Medulla oblongata (tissue), 1 donor: ENCODE measurements at regions not wholly inside any gene's neighbourhood (a gene's known extent, or its start where the extent isn't known, plus 50 kb on each side); places are given as distances from the start of the nearest gene placed in this dataset.

Experiments used
- DNase-seq: peaks from one replicate; pipeline ENCODE4 v3.0.0-alpha.2; 2015; ENCODE audit errors: extremely low spot score

DNA sequence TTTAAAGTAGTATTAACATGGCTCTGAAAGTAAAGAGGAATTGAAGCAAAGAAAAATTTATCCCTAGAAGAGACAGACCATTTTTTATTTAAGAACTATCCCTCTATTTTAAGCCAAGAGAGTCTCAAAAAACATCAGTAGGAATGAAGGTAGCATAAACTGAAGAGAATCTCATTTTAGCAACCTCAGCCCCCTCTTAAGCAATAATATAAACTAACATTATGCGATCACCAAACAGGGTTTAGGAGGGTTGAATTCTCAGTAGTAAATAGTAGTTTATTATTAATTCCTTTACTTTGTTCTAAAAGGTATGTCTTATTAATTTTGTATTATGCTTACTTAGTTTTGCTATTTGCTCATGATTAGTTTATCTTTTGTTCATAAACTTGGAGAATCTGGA lies 287.4 kb downstream of the CDK5RAP2 start:
- no peak for DNase-seq

DNA sequence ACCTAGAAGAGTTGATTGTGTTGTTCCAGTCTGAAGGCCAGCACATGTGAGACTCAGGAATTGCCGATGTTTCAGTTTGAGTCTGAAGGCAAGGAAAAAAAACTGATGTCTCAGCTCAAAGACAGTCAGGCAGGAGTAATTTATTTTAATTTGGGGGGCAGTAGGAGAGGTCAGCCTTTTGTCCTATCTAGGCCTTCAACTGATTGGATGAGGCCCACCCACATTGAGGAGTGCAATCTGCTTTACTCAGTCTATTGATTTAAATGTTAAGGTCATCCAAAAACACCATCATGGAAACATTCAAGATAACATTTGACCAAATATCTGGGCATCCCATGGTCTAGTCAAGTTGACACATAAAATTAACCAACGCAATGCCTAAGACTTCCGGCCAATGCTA lies 288.9 kb downstream of the CDK5RAP2 start:
- no peak for DNase-seq

DNA sequence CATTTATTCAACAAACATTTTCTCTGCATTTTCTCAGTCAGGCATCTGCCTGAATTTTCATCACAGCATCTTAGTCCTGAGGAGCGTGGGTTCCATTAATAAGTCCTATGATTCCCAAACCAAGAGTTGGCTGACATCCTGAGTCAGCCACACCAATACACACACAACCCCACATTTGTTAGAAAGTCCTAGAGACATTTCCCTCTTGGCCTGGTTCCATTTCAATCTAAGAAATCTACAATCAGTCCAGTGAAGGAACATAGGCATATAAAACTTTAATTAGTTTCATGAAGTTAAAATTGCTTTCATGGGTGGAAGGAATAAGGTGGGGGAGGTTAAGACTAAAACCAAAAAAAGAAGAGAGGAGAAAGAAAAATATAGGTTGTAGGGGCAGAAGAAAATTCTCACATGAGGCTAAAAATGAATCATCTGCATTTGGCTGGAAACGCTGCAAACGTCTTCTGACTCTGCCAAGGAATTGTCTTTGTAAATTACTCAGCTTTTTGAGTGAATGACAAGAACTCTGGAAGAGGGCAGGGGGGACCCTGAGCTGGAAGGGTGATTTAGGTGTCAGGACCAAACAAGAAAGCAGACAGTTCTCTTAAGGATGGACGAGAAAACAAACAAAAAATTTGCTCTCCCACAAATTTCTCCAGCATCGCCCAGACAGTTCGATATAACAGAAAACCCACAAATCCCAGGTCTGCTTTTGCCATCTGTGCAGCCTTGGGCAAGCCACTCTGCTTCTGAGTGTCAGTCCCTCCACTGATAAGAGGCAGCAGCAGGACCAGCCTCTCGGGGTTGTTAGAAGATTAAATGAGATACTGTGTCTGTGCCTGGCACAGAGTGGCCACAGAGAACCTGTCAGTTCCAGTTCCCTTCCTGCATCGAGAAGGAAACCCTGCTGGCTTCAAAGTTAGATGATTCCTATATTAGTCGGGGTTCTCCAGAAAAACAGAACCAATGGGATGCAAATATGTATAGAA lies 289.7 kb downstream of the CDK5RAP2 start:
- DNase-seq = no peak

DNA sequence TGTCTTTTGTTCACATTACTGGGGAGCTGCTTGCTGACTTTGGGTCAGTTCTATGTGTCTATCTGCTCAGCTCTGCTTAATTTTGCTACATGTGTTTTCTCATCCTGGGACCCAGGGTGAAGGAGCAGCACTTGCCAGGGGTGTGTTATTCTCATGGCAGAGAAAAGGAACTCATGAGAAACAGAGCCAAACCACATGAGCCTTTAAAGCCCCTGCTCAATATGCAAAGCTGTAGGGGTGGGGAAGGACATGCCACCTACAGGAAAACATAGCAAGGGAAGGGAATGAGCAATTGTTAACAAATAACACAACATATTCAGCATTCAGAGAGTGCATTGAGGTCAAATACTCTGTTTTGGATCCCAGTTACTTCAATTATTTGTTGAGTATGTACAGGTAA lies 290.9 kb downstream of the CDK5RAP2 start:
- no peak for DNase-seq

GRCh38 chr9:120286530-120286929 lies 293.4 kb downstream of the CDK5RAP2 start:
- DNase-seq = no peak

GRCh38 chr9:120284821-120285220 lies 295.1 kb downstream of the CDK5RAP2 start:
- no peak for DNase-seq

DNA sequence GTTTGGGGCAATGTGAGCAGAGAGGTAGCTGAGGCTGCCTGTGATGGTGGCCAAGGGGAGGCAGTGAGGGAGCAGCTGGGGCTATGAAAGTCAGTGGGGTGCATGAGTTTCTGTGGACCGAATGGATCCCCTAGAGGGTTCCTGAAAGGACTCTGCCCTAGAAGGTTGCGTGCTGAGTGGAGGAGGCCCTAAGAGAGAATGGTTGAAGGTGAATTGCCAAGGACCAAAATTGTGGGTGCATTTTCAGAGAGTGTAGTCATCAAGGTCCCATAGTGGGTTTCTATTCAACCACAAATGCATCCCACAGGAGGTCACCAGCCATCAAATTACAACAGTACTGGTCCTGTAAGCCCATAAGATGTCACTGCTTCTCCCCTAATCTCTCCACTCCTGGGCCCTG lies 298.3 kb downstream of the CDK5RAP2 start:
- DNase-seq = no peak

DNA sequence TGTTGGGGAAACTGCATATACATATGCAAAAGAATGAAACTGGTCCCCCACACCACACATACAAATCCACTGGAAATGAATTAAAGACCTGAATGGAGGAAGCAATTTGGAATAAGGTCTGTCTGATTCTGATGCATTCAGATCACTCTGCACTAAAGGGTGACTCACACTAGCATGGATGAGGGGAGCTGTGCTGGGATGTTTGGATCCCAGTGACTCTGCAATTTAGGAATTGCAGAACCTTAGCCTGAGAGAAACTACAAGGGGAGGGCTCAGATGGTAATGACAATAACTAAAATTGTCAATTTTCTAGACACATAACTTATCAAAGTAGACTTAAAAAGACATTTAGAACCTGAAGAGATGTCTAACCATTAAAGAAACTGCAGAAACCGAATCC lies 312.0 kb downstream of the CDK5RAP2 start:
- DNase-seq = no peak

DNA sequence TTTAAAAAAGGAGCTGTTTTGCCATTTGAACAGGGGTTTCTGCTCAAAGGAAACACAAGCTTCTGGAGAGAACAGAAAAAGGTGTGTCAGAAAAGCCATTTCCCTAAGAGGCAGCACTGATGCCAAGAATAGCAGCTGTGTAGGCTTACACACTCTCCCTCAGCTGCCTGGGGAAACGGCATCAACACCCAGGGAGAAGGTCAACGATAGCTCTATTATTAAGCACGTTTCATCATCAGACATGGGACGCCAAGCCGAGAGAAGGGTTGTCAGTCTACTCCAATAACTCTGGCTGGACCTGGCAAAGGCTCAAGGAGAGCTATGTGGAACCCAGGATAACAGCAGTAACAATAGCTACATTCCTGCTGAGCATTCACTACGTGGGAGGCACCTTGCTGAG lies 314.2 kb downstream of the CDK5RAP2 start:
- no peak for DNase-seq

DNA sequence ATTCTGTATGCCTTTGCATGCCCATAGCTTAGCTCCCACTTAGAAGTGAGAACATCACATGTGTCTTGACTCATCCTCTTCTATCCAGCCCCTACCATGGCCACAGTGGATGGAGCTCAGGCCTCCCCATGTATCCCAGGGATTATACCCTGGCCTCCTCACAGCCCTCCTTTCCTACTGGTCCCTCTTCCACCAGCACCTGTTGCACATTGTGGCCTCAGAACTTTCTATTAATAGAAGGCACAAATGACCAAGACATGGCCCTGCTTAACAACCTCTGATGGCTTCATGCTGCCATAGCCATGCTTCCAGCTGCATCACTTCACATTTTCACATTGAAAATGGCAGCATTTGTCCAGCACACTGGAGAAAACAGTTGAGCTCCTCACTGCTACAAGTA lies 315.4 kb downstream of the CDK5RAP2 start:
- DNase-seq = no peak

GRCh38 chr9:120263836-120264235 lies 316.1 kb downstream of the CDK5RAP2 start:
- no peak for DNase-seq

DNA sequence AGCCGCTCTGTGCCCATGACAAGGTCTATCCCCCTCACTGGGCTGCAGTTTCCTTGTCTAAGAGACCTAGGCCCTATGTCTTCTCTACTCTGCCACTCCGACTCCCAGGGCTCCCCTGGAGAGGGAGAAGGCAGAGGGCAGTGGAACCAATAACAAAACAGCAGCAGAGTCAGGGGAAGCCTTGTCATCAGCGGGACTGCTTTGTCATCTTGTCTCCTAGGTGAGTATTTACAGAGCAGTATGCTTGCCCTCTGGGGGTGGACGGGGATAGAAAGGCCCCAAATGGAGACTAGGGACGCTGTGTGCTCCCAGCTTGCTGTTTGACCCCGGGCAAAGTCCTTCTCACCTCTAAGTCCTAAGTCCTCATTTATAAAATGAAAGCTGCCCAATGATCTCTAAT lies 318.5 kb downstream of the CDK5RAP2 start:
- no peak for DNase-seq

GRCh38 chr9:120259100-120259499 lies 320.9 kb downstream of the CDK5RAP2 start:
- no peak for DNase-seq

- no peak for DNase-seq
These were observed 321.9 kb downstream of the CDK5RAP2 start for GRCh38 chr9:120258096-120258495.

- no peak for DNase-seq
These were observed 322.5 kb downstream of the CDK5RAP2 start for GRCh38 chr9:120257483-120257882.

GRCh38 chr9:120256146-120256545 lies 323.8 kb downstream of the CDK5RAP2 start:
- no peak for DNase-seq

GRCh38 chr9:120252248-120252647 lies 327.7 kb downstream of the CDK5RAP2 start:
- DNase-seq = no peak

GRCh38 chr9:120242116-120242811 lies 337.7 kb downstream of the CDK5RAP2 start:
- DNase-seq = no peak

DNA sequence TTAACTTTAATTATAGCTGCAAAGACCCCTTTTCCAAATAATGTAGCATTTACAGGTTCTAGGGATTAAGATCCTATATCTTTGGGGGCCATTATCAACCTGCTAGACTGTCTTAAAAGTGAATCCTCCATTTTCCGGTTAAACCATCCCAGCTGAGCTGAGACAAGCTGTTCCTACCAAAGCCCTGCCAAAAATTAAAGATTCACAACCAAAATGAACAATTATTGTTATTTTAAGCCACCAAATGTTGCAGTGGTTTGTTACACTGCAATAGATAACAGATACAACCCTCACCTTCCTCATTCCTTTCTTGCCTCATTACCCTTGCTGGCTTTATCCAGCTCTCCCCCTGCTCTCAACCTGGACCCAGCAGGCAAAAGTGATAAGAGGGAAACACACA lies 343.4 kb downstream of the CDK5RAP2 start:
- no peak for DNase-seq

DNA sequence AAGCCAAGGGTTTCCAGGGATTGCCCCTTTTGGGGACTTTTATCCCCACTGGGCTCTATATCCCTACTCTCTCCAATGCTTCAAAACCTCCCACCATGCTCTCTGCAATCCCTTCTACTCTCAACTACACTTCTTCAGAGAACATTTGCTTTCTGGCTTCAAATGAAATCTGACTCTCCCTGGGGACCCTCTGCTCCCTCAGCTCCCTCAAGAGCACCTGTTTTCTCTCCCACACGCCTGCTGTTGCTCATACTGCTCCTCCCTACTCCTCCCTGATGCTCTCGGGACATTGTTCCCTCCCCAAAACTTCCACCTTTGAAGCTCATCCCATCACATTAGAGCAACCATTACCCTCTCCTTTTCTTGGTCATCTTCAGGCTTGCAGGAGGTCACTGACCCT lies 344.9 kb downstream of the CDK5RAP2 start:
- no peak for DNase-seq

DNA sequence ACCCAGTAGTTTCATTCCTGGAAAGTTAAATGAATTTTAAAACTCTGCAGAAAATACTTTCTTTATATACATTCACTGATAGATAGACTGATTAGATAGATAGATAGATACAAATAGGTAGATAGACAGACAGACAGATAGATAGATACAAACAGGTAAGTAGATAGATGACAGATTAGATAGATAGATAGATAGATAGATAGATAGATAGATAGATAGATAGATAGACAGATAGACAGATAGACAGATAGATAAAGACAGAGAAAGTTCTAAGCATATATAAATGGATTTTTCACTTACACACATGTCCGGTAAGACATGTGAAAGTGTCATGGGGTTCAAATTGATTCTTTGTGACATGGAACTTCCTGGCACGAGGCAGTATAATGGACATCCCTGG lies 349.7 kb downstream of the CDK5RAP2 start:
- DNase-seq = no peak

- DNase-seq = no peak
These were observed 358.1 kb downstream of the CDK5RAP2 start for GRCh38 chr9:120221844-120222243.

GRCh38 chr9:120214332-120214731 lies 365.6 kb downstream of the CDK5RAP2 start:
- no peak for DNase-seq
